ENCODE measurements at regions not wholly inside any gene's neighbourhood (a gene's known extent, or its start where the extent isn't known, plus 50 kb on each side); places are given as distances from the start of the nearest gene placed in this dataset.

DNA sequence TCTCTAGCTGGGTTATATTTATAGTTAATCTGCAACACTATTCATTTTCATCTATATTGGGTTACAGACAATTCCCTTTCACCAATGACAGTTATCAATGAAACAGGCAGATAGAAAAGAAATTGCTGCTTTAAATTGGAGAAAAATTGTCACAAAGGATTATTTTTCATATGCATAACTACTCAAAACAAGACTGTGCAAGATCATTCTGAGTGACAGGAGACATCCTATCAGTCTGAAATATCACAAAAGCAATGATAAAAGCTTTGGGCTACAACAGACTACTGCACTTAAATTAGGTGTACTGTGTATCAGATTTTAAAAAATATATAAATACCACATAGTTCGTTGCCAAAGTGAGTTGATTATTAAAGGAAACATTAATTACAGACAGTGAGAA is 722.6 kb downstream of the ARAP2 start:
- Histone ChIP-seq H3K27me3 (ENCODE audit: control insufficient read depth in 2 of 2, insufficient read depth in 2 of 2, low read length in 2 of 2) (no peaks in the 10 kb centered on the region), H4K20me1 (ENCODE audit: insufficient read depth, low read length) (no peaks in the 10 kb centered on the region), H3K9ac (ENCODE audit: insufficient read depth, low read length, poor library complexity, severe bottlenecking) (no peak overlapping the region), H2AFZ (ENCODE audit: insufficient read depth, low read depth, low read length, poor library complexity, severe bottlenecking) (no peak overlapping the region), H3K27ac (ENCODE audit: low read depth in 1 of 2, low read length in 2 of 2) (no peak overlapping the region), H3K4me1 (ENCODE audit: control insufficient read depth in 1 of 2, insufficient read depth in 2 of 2, low read length in 2 of 2) (no peaks in the 10 kb centered on the region), H3K79me2 (ENCODE audit: insufficient read depth, low read length) (no peaks in the 10 kb centered on the region), H3K4me2 (replicated peaks; ENCODE audit: extremely low read depth, low read length, poor library complexity, severe bottlenecking) (no peak overlapping the region), H3K4me3 (replicated peaks in 1 of 3; ENCODE audit: low read depth in 2 of 3, low read length in 3 of 3) (no peak overlapping the region), H3K36me3 (replicated peaks in 1 of 2; ENCODE audit: control insufficient read depth in 1 of 2, insufficient read depth in 2 of 2, low read length in 2 of 2) (no peaks in the 10 kb centered on the region), H3K9me3 (replicated peaks in 1 of 2; ENCODE audit: control insufficient read depth in 1 of 2, insufficient read depth in 1 of 2, low read length in 2 of 2) (peaks cover 0 to 3% of the 10 kb centered on the region in 2 donors)
- Mint-ChIP-seq H3K36me3 (no peaks in the 10 kb centered on the region), H3K4me3 (no peak overlapping the region), H3K9me3 (peaks cover 0 to 2% (median 0%) of the 10 kb centered on the region in 7 donors), H3K27me3 (ENCODE audit: low read depth in 3 of 3) (peaks cover 0 to 1% (median 1%) of the 10 kb centered on the region in 3 donors), H3K4me1 (no peaks in the 10 kb centered on the region), H3K27ac (no peak overlapping the region)
- no peak for DNase-seq
- TF ChIP-seq, protein P1, sequence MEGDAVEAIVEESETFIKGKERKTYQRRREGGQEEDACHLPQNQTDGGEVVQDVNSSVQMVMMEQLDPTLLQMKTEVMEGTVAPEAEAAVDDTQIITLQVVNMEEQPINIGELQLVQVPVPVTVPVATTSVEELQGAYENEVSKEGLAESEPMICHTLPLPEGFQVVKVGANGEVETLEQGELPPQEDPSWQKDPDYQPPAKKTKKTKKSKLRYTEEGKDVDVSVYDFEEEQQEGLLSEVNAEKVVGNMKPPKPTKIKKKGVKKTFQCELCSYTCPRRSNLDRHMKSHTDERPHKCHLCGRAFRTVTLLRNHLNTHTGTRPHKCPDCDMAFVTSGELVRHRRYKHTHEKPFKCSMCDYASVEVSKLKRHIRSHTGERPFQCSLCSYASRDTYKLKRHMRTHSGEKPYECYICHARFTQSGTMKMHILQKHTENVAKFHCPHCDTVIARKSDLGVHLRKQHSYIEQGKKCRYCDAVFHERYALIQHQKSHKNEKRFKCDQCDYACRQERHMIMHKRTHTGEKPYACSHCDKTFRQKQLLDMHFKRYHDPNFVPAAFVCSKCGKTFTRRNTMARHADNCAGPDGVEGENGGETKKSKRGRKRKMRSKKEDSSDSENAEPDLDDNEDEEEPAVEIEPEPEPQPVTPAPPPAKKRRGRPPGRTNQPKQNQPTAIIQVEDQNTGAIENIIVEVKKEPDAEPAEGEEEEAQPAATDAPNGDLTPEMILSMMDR (IDR thresholded peaks at IDR 0.05) = no peak
- intact Hi-C loops (cut with micrococcal nuclease) = no loop called here
- WGBS (ENCODE audit: insufficient coverage) = no CpG with 5 or more reads among the region's 1 CpG

DNA sequence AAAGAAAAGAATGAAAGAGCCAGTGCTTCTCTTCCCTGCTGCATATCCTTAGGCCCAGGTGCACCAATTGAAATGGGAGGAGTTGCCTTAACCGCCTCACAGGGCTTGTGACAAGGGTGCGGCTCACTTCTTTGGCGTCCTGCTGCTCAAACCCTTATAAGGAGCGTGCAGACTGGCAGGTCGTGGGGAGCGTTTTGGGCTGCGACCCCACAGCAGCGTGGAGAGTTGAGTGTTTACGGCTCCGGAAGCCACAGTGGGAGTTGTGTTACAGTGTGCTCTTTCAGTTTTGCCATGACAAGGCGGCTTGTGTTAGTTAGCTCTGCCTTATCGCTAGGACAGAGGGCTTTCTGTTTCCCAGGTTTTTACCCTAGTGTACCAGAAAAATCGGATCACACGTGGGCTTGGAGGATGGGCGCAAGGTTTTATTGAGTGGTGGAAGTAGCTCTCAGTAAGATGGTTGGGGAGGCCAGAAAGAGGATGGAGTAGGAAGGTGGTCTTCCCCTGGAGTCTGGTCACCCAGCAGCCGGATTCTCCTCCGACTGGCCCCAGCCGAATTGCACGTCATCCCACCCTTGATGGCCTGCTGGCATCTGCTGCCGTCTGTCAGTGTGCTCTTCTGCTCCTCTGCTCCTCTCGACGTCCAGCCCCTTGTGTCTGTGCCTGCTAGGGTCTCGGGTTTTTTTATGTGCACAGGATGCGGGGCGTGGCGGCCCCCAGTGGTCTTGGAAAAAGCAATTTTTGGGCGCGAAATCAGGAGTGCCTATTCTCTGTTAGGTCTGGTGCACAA is 718.9 kb downstream of the ARAP2 start:
- Mint-ChIP-seq H3K27ac (no peak overlapping the region), H3K36me3 (no peaks in the 10 kb centered on the region), H3K27me3 (ENCODE audit: low read depth in 3 of 3) (peaks cover 0 to 1% (median 0%) of the 10 kb centered on the region in 3 donors), H3K4me3 (peak overlapping the region in 1 of 2 donors; percentile 37), H3K4me1 (no peaks in the 10 kb centered on the region), H3K9me3 (peaks cover 0 to 4% (median 0%) of the 10 kb centered on the region in 7 donors)
- Histone ChIP-seq H3K36me3 (replicated peaks in 1 of 2; ENCODE audit: control insufficient read depth in 1 of 2, insufficient read depth in 2 of 2, low read length in 2 of 2) (no peaks in the 10 kb centered on the region), H3K79me2 (ENCODE audit: insufficient read depth, low read length) (no peaks in the 10 kb centered on the region), H3K27ac (ENCODE audit: low read depth in 1 of 2, low read length in 2 of 2) (no peak overlapping the region), H3K4me2 (replicated peaks; ENCODE audit: extremely low read depth, low read length, poor library complexity, severe bottlenecking) (no peak overlapping the region), H3K4me3 (replicated peaks in 1 of 3; ENCODE audit: low read depth in 2 of 3, low read length in 3 of 3) (no peak overlapping the region), H2AFZ (ENCODE audit: insufficient read depth, low read depth, low read length, poor library complexity, severe bottlenecking) (no peak overlapping the region), H3K4me1 (ENCODE audit: control insufficient read depth in 1 of 2, insufficient read depth in 2 of 2, low read length in 2 of 2) (no peaks in the 10 kb centered on the region), H3K27me3 (ENCODE audit: control insufficient read depth in 2 of 2, insufficient read depth in 2 of 2, low read length in 2 of 2) (no peaks in the 10 kb centered on the region), H3K9ac (ENCODE audit: insufficient read depth, low read length, poor library complexity, severe bottlenecking) (no peak overlapping the region), H3K9me3 (replicated peaks in 1 of 2; ENCODE audit: control insufficient read depth in 1 of 2, insufficient read depth in 1 of 2, low read length in 2 of 2) (peaks cover 0 to 3% of the 10 kb centered on the region in 2 donors), H4K20me1 (ENCODE audit: insufficient read depth, low read length) (no peaks in the 10 kb centered on the region)
- intact Hi-C loops (cut with micrococcal nuclease) = no loop called here
- 86% methylated on average over 18 of the region's 28 CpGs for WGBS (ENCODE audit: insufficient coverage)
- TF ChIP-seq, protein P1 (IDR thresholded peaks at IDR 0.05) = no peak
- no peak for DNase-seq
